GM12875 (cell line): ENCODE measurements at regions not wholly inside any gene's neighbourhood (a gene's known extent, or its start where the extent isn't known, plus 50 kb on each side); places are given as distances from the start of the nearest gene placed in this dataset.

Experiments
- H3K4me3 ChIP-seq: one replicate; pipeline ENCODE4 v1.5.1; 2011; ENCODE audit warnings: low read depth, low read length, control low read depth
- TF ChIP-seq, protein P1 (sequence below): IDR thresholded peaks from 2 replicates; pipeline ENCODE4 v1.5.1; 2011; ENCODE audit warnings: low read depth, mild to moderate bottlenecking, control low read depth, inconsistent platforms, low read length, moderate library complexity, borderline replicate concordance; ENCODE audit not compliant: insufficient read depth

DNA sequence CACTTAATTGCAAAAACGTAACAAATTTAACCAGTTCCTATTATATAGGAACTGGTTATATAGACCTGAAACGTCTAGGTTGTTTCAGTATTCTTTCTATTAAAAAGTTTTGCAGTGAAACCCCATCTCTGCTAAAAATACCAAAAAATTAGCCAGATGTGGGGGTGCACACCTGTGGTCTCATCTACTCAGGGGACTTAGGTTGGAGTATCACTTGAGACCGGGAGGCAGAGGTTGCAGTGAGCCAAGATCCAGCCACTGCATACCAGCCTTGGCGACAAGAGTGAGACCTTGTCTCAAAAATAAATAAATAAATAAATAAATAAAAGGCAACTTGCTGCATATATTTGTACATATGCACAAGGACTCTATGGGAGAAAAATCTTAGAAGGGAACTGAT lies 387.0 kb downstream of the TUSC7 start:
- H3K4me3 ChIP-seq = no peak overlapping the region
- TF ChIP-seq, protein P1, sequence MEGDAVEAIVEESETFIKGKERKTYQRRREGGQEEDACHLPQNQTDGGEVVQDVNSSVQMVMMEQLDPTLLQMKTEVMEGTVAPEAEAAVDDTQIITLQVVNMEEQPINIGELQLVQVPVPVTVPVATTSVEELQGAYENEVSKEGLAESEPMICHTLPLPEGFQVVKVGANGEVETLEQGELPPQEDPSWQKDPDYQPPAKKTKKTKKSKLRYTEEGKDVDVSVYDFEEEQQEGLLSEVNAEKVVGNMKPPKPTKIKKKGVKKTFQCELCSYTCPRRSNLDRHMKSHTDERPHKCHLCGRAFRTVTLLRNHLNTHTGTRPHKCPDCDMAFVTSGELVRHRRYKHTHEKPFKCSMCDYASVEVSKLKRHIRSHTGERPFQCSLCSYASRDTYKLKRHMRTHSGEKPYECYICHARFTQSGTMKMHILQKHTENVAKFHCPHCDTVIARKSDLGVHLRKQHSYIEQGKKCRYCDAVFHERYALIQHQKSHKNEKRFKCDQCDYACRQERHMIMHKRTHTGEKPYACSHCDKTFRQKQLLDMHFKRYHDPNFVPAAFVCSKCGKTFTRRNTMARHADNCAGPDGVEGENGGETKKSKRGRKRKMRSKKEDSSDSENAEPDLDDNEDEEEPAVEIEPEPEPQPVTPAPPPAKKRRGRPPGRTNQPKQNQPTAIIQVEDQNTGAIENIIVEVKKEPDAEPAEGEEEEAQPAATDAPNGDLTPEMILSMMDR = no peak

DNA sequence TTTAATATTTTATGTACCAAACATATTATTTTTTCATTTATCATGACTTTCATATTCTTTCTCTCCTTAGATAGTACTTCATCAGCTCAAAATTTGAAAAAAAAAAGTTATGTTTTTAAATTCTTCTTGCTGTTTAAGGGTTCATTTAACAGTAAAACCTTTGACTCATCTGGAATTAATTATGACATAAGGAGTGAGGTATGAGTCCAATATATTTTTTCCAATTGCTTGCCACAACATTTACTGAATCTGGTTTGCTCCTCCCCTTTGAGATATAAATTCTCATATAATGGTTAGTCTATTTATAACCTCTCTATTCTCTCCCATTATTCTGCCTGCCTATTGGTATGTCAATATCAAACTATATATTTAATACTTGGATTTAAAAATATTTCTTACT lies 387.8 kb downstream of the TUSC7 start:
- TF ChIP-seq, protein P1 = no peak
- H3K4me3 ChIP-seq = no peak overlapping the region

DNA sequence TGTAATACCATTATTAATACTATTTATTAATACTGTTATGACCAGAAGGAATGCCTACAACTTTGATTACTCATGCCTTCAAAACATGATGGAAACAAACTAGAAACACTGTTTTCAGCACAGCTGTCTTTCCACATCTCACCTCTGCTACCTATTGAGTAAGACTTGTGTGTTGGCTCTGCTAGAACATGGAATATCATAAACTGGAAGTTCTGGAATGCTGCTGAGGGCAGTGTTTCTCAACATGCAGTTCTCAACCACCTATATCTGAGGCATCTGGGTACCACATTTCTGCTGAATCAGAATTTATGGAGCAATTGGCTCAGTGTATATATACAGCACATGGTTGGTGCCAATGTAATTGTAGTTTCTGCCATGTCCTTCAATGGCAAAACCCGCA lies 392.1 kb downstream of the TUSC7 start:
- TF ChIP-seq, protein P1 = no peak
- H3K4me3 ChIP-seq = no peak overlapping the region

DNA sequence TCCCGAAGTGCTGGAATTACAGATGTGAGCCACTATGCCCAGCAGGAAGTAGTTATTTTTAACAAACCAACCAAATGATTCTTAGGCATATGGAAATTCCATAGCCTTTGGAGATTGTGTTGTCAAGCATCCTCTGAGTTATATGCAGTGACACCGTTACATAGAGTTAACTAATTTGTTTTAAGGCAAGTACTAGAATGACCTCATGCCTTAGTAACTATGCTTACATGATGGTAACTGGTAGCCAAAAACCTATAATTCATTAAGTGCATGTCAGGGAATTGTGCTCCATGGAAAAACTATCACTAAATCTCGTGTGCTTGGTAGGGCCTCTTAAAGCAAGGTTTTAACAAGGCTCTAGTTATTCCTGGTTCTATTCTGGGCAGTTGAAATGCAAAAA lies 392.8 kb downstream of the TUSC7 start:
- no peak overlapping the region for H3K4me3 ChIP-seq
- TF ChIP-seq, protein P1 = no peak

DNA sequence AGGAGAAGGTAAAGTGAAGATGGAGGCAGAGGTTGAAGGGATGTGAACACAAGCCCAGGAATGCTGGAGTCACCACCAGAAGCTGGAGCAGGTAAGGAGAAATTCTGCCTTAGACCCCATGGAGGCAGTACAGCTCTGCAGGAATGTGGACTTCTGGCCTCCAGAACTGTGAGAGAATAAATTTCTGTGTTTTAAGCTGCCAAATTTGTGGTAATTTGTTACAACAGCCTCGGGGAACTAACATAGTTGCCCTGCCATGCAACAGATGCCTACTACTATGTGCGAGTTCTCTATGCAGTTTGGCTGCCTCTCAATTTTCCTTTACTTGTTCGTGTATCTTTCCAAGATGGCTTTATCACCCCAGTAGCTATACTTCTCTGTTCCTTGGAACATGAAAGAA lies 394.1 kb downstream of the TUSC7 start:
- TF ChIP-seq, protein P1 = no peak
- no peak overlapping the region for H3K4me3 ChIP-seq

DNA sequence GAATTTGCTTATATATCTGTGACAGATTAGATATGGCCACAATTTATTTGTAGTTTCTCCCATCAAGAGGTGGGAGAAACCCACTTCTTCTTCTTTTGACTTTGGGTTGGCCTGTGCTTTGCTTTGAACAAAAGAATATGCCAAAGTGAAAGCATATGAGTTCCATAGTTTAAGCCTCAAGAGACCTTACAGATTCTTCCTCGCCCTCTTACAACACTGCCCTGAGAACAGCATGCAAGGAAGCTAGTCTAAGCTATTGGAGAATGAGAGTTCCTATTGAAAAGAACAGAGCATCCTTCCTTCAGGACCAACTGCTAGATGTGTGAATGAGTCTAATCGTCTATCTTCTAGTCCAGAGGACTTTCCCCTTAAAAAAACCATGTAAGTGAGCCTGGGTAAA lies 394.8 kb downstream of the TUSC7 start:
- TF ChIP-seq, protein P1 = no peak
- H3K4me3 ChIP-seq = no peak overlapping the region

DNA sequence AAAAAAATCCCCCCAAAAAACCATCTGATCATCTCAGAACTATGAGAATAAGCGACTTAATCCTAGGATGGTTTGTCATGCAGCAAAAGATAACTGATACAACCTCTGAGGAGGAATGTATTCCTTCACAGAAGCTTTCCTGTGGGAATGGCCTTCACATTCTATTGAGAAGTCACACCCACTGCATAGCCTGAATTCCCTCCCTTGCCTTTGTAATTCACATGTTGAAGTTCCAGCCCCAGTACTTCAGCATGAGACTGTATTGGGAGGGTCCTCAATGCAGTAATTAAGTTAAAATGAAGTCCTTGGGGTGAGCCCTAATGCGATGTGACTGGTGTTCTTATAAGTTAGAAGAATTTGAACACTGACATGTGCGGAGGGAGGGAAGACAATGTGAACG lies 395.2 kb downstream of the TUSC7 start:
- H3K4me3 ChIP-seq = no peak overlapping the region
- TF ChIP-seq, protein P1 = no peak
